ENCODE measurements at regions not wholly inside any gene's neighbourhood (a gene's known extent, or its start where the extent isn't known, plus 50 kb on each side); places are given as distances from the start of the nearest gene placed in this dataset.

DNA sequence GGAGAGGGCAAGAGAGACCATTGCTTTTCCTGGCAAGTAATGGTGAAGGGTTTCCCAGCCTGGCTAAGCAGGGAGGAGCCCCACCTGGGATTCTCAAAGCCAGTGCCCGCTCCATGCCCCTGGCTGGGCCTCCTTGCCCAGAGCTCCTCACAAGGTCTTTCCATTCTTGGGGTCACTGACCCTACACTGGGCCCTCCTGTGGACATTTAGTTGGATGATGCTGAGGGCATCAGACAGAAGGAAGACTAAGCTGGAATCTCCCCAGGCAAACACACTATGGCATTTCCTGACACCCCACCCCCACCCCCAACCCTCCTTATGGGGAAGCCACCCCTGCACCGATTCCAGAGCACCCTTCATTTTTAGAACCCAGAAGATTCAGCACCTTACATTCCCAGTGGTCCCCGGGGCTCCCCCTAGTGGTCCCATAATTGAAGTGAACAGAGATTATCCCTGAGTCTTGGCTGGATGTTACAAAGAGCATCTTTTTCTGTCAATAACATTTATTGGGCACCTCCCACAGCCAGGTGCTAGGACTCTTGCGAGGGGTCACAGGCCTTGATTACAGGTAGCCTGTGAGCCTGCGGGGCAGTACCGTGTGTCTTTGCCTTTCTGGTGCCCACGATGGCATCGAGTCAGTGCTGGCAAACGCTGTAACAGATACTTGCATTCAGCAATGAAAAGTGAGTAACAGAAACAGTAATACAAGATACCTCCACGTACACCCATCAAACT lies 548.5 kb downstream of the BUD13 start:
- Histone ChIP-seq H3K4me1 (no peaks in the 10 kb centered on the region), H3K9me3 (no peaks in the 10 kb centered on the region), H3K27ac (no peak overlapping the region), H3K36me3 (ENCODE audit: low read depth, missing control alignments) (no peaks in the 10 kb centered on the region), H3K4me3 (no peak overlapping the region), H3K27me3 (no peaks in the 10 kb centered on the region)
- peak; percentile 75 for DNase-seq
- peak in 2 of 3 experiments; percentile 44 to 61 for TF ChIP-seq CTCF (IDR thresholded peaks at IDR 0.05)
- no peak for TF ChIP-seq POLR2A (IDR thresholded peaks at IDR 0.05)
- 41 to 42% methylated on average over 10 of the region's 10 CpGs for whole genome bisulfite sequencing, 2 donors
- intact Hi-C loops (cut with DNase I; ENCODE audit: low total_unique reads): no loop called here

GRCh38 chr11:116221351-116221750 lies 551.4 kb downstream of the BUD13 start:
- H3K36me3 ChIP-seq (ENCODE audit: low read depth, missing control alignments): no peaks in the 10 kb centered on the region
- 78 to 89% methylated on average over 2 of the region's 2 CpGs for WGBS, 2 donors
- H3K4me1 ChIP-seq: no peaks in the 10 kb centered on the region
- intact Hi-C loops (cut with DNase I; ENCODE audit: low total_unique reads): no loop called here
- no peak for DNase-seq
- H3K9me3 ChIP-seq: no peaks in the 10 kb centered on the region
- H3K27ac ChIP-seq: no peak overlapping the region
- no peak overlapping the region for H3K4me3 ChIP-seq
- H3K27me3 ChIP-seq: no peaks in the 10 kb centered on the region
- no peak for TF ChIP-seq POLR2A (IDR thresholded peaks at IDR 0.05)
- TF ChIP-seq CTCF (IDR thresholded peaks at IDR 0.05): no peak

DNA sequence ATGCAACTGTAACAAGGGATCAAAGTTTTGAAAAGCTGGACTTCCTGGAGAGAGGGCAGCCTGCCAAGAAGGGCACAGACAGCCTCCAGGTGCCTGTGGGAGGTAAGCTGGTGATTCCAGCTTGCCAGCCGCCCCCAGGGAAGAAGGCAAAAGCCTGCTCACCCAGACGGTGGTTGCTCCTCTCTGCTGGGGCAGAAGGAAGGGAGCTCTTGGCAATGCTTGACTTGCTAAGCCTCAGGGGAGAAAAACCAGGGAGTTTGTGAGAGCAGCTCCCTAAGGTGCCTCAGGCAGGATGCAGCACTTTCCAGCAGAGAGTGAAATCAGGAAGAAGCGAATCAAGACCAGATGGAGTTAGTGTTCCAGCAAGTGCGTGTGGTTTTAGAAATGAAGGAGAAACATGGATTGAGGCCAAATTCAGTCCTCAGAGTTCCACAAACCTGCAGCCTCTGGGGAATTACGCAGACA lies 553.6 kb downstream of the BUD13 start:
- TF ChIP-seq POLR2A (IDR thresholded peaks at IDR 0.05) (no peak), CTCF (IDR thresholded peaks at IDR 0.05) (no peak)
- H3K36me3 ChIP-seq (ENCODE audit: low read depth, missing control alignments): no peaks in the 10 kb centered on the region
- H3K27ac ChIP-seq: no peak overlapping the region
- H3K4me3 ChIP-seq: no peak overlapping the region
- intact Hi-C loops (cut with DNase I; ENCODE audit: low total_unique reads): no loop called here
- DNase-seq: no peak
- 43 to 58% methylated on average over 5 of the region's 5 CpGs for WGBS, 2 donors
- H3K9me3 ChIP-seq: no peaks in the 10 kb centered on the region
- H3K27me3 ChIP-seq: no peaks in the 10 kb centered on the region
- H3K4me1 ChIP-seq: no peaks in the 10 kb centered on the region

DNA sequence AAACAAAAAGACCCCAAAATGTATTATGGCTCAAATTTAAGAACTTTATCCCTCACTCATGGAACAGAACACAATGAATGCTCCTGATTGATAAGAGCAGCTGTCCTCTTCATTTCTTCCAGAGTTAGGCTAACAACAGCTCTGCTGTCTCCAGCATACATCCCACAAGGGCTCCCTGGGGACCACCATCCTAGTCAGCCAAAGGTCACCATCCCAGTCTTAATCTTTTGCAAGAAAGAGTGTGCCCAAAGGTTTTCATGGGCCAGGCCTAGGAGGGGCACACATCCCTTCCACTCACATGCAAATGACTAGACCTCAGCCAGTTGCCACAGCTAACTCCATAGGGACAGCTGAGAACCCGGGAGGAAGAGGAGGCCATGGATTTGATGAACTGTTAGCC lies 555.3 kb downstream of the BUD13 start:
- TF ChIP-seq CTCF (IDR thresholded peaks at IDR 0.05) (no peak), POLR2A (IDR thresholded peaks at IDR 0.05) (no peak)
- WGBS, 2 donors: 80 to 88% methylated on average over 1 of the region's 1 CpG
- Histone ChIP-seq H3K27me3 (no peaks in the 10 kb centered on the region), H3K4me1 (no peaks in the 10 kb centered on the region), H3K9me3 (no peaks in the 10 kb centered on the region), H3K27ac (no peak overlapping the region), H3K4me3 (no peak overlapping the region), H3K36me3 (ENCODE audit: low read depth, missing control alignments) (no peaks in the 10 kb centered on the region)
- intact Hi-C loops (cut with DNase I; ENCODE audit: low total_unique reads): no loop called here
- DNase-seq: no peak

GRCh38 chr11:116217006-116217405 lies 555.8 kb downstream of the BUD13 start:
- DNase-seq: peak; percentile 72
- no peak for TF ChIP-seq POLR2A (IDR thresholded peaks at IDR 0.05)
- peak; percentile 23 to 54 (median 25) for TF ChIP-seq CTCF (IDR thresholded peaks at IDR 0.05)

More at GRCh38 chr11:116217006-116217405, 555.8 kb downstream of the BUD13 start:
- H3K4me3 ChIP-seq: no peak overlapping the region
- no peaks in the 10 kb centered on the region for H3K4me1 ChIP-seq
- intact Hi-C loops (cut with DNase I; ENCODE audit: low total_unique reads): no loop called here
- no peak overlapping the region for H3K27ac ChIP-seq
- H3K9me3 ChIP-seq: no peaks in the 10 kb centered on the region
- WGBS, 2 donors: 8 to 64% methylated on average over 6 of the region's 6 CpGs
- H3K36me3 ChIP-seq (ENCODE audit: low read depth, missing control alignments): no peaks in the 10 kb centered on the region
- H3K27me3 ChIP-seq: no peaks in the 10 kb centered on the region
